HG03378 (cell line): ENCODE measurements at regions not wholly inside any gene's neighbourhood (a gene's known extent, or its start where the extent isn't known, plus 50 kb on each side); places are given as distances from the start of the nearest gene placed in this dataset.

Experiments used
- ATAC-seq: cut with Tn5 transposase; IDR thresholded peaks from one replicate; pipeline ENCODE4 v1.9.1; 2021; ENCODE audit warnings: mild to moderate bottlenecking, moderate library complexity; ENCODE audit not compliant: unreplicated experiment

DNA sequence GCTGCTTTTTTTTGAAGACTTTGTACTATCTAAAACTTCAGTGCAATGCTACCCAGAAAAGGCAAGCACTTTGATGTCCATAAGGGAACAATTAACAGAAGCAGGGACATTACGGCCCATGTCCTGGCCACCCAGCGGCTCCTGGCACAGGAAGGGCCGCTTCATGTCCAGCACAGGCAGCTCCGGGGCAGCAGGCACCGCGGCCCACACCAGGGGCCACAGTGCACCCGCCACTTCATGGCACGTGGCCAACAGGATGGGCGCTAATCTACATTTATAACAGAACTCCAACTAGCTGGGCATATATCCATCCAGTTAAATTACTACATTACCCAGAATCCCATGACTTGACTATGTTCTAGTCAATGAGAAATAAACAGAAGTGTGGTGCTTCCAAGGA lies 198.2 kb upstream of the ID4 start:
- no peak for ATAC-seq

DNA sequence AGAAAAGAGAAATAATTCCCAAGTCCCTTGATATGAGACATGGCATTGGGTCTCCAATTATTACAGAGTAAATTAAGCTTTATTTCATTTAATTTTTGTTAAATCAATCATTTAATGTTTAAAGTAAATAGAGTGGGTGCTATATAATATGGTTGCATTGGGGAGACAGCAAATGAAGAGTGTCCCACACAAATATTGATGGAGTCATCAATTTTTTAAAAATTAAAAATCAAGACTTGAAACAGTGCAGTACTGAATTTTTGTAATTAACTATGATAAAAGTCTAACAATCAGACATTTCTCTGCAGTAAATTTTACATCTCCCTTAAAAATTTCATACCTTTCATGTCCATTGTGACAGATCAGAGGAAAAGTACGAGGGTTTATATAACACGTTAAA lies 193.9 kb upstream of the ID4 start:
- no peak for ATAC-seq

DNA sequence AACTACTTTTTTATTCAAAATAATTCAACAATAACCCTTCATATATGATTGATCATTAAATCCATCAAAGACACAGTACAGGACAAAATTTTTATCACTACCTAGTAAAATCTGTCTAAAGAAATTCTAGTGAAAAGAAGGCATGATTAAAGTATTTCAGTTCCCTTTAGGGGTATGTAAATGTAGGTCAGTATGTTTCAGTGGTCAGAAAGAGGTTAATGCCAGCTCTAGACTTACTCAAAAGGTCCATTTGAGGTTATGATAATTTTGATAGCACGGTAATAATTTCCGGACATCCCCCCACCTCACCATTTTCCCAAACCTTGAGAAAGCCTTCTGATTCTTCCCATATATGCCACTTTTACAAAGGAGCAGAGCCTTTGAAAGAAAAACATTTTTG lies 193.5 kb upstream of the ID4 start:
- no peak for ATAC-seq

DNA sequence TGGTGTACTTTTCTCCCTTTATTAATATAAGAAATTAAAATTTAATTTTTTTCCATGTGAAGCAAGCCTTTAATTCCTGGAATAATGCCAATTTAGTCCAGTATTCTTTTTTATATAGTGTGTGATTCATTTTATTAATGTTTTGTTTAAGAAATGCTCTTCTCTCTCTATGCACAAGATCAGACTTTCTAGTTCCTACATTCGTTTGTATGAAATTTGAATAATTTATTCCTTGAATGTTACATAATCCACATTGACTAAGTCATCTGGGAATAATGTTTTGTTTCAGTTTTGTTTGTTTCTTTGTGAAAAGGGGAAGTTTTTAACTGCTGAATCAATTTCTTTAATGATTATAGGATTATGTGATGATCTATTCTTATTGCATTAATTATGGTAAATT lies 181.4 kb upstream of the ID4 start:
- no peak for ATAC-seq

DNA sequence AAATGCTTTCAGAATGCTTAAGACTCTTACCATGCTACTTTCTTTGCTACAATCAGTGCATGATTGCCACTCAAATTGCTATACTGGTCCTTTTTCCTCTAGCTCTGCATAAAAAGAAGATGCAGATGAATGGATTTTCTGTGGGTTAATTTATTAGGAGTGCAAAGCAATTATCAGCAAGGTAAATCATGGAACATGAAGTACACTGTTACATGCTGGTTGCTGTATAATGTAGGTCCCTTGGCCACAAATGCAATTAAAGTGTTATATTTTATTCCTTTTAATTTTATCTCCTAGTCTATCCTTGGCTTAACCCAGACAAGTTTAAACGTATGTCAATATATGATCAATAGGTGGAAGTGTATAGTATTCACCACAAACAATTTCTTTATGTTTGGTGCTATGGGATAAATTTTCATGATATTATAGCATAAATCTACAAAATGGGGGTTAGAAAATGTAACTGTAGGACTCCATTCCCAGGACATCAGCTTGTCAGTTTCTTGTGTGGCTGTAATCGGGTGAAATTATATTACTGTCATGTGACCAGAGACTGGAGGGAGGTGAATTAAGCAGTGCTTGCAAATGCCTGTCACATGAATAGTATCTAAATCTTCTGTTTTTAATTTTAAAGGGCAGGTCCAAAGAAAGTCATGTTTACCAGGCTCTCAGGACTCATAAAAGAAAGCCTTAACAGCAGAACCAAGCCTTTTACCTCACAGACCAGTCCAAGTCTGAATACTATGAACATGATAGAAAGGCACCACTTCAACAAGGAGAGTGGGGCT lies 176.9 kb upstream of the ID4 start:
- ATAC-seq: no peak

GRCh38 chr6:19662911-19663310 lies 174.3 kb upstream of the ID4 start:
- ATAC-seq: no peak

- ATAC-seq: no peak
Measured at GRCh38 chr6:19663479-19663878, 173.7 kb upstream of the ID4 start.

- no peak for ATAC-seq
Measured at GRCh38 chr6:19664050-19664449, 173.1 kb upstream of the ID4 start.

DNA sequence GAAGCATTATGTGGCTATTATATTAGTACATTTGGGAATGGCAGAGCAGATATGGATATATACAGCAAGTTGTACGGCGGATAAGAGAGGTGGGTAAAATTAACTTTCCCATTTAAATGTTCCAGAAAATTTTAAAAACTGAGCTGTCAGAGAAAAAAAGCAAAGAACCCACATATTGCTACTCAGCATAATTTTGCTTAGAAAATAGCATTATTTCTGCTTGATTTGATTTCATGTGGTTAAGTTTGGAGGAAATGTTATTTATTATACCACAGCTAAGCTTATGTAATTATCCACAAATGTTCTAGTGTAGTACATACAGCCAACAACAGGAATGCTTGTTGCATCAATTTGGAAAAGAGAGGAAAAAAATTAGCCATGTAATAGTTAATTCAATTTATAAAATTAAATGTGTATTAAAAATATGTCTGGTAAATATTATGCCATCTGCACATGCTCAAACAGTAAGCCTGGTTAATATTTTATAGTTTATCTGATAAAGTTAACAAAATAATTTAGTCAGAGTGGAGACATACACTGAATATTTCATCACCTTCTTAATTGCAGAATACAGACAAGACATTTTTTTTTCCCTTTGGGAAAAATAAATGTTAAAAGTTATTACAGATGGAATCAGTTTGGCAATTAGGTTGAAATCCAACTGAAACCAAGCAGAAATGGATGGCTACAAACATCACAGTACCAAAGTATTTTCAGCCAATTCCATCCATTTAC lies 172.1 kb upstream of the ID4 start:
- ATAC-seq: no peak

DNA sequence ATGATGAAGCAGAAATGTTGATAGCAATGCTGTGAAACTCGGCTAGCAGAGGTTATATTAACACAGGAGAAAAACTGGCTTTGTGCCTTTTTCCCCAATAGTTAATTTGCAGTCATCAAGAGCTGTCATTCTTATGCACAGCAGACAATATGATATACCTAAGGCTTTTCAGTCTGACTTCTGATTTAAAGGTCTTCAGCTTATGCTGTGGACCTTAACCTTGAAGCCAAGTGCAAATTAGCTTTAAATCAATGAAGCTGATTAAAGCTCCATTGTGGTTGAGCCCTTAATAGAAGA lies 171.6 kb upstream of the ID4 start:
- ATAC-seq: no peak

DNA sequence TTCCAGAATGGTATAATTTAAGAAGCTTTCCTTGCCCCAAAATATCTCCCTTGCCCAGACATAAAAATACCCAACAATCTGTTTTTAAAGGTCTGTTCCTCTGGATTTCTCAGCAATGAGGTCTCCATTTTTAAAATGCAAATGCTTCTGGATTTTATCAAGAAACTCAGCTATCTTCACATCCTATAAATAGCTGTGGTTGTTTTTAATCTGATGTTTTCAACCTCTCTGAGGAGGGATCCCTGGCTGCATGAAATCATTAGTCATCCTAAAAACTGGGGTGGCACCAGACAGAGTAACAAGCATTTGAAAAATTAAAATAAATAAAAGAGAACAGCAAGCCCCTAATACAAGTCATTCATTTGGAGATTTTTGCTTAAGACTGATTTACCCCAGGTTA lies 168.5 kb upstream of the ID4 start:
- ATAC-seq: no peak

DNA sequence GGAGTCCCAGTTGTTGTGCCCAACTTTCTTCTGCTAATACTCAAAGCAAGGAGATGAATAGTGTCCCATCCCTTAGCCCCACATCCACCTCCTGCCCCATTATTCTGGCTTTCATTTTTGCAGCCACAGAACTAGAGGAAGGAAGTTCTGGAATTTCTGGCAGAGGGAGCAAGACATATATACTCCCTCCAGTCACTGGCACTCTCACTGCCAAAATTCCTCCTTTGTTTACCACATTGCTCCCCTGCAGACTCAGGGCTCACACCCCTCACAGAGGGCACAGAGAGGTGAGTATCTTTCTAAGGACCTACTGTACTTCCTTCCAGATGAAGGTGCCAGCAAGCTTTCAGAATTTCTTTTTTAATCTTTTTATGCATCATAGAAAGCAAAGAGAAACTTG lies 168.0 kb upstream of the ID4 start:
- no peak for ATAC-seq

- no peak for ATAC-seq
Measured at GRCh38 chr6:19682859-19683258, 154.3 kb upstream of the ID4 start.

- ATAC-seq: no peak
Measured at GRCh38 chr6:19690325-19691075, 146.7 kb upstream of the ID4 start.

GRCh38 chr6:19691465-19692167 lies 145.6 kb upstream of the ID4 start:
- ATAC-seq: no peak

DNA sequence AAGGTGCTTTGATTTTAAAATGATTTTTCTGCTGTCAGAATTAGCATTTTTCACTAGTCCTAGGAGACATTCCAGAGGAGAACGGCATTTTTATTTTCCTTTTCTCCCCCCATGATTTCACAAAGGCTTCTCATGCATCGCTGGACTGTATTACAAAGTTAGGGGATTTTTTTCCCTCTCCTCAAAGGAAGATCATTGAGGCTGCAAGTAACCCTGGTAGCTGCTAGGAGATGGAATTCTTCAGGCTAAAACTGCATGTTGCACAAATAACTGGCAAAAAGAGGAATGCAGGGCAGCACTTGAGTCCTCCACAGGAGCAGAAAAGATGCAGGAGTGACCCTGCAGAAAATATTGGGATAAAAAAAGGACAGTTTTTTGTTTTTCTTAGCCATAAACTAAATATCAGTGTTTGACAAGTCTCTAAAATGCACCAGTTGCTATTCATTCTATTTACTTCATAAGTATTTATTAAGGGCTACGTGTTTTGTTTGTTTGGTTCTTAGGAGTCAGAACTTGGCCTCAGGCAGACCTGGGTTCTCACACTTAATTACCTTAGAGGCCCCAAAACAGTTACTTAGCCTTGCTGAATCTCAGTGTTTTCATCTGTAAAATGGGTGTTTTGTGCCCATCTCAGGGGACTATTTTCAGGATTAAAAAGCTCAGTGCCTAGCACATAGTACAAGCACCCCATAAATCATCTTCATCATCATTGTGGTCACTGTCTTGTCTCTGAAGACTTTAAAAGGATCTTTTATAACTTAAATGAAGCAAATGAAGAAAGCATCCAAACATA lies 144.5 kb upstream of the ID4 start:
- ATAC-seq: no peak

DNA sequence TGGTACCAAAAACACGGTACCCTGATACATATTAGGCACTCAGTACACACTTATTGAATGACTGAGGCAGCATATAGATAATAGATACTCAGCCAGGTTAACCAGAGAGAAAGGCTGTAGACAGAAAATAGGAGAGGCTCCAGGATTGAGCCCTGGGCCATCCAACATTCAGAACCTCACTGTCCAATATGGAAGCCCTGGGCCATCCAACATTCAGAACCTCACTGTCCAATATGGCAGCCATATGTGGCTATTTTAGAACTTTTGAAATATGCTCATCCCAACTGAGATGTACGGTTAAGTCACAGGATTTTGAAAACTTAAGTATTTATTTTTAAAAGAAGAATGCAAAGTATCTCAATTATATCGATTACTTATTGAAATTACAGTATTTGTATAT lies 142.5 kb upstream of the ID4 start:
- no peak for ATAC-seq

DNA sequence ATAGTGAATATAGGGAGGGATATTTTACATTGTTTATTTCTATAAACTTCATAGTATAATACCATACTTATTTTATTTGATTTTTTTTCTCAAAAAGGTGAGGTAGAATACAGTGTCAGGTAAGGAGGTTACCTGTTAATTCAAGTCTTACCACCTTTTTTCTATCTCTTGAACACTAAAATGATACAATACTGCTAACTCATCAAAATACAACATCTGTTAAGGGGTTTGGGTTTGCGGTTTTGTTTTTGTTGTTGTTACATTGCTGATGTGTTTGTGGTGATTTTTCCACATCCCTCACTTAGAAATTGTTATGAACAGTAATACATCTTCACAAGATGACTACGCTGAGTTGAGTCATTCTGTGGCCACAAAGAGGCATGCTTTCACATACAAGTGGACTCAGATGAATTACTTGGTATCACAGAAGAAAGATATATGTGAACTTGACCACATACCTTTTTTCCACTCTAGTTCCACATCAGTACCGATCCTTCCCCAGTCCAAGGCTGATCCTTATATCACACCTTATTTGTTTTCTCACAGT lies 139.4 kb upstream of the ID4 start:
- ATAC-seq: no peak

GRCh38 chr6:19699932-19700331 lies 137.2 kb upstream of the ID4 start:
- ATAC-seq: no peak

- ATAC-seq: no peak
Measured at GRCh38 chr6:19705606-19706005, 131.6 kb upstream of the ID4 start.
